GM12872 (cell line): ENCODE measurements at regions not wholly inside any gene's neighbourhood (a gene's known extent, or its start where the extent isn't known, plus 50 kb on each side); places are given as distances from the start of the nearest gene placed in this dataset.

Experiments used
- TF ChIP-seq, protein P1 (sequence below): IDR thresholded peaks from 3 replicates; pipeline ENCODE4 v1.5.1; 2011; ENCODE audit warnings: low read depth, mild to moderate bottlenecking, low read length, moderate library complexity; ENCODE audit not compliant: insufficient read depth

DNA sequence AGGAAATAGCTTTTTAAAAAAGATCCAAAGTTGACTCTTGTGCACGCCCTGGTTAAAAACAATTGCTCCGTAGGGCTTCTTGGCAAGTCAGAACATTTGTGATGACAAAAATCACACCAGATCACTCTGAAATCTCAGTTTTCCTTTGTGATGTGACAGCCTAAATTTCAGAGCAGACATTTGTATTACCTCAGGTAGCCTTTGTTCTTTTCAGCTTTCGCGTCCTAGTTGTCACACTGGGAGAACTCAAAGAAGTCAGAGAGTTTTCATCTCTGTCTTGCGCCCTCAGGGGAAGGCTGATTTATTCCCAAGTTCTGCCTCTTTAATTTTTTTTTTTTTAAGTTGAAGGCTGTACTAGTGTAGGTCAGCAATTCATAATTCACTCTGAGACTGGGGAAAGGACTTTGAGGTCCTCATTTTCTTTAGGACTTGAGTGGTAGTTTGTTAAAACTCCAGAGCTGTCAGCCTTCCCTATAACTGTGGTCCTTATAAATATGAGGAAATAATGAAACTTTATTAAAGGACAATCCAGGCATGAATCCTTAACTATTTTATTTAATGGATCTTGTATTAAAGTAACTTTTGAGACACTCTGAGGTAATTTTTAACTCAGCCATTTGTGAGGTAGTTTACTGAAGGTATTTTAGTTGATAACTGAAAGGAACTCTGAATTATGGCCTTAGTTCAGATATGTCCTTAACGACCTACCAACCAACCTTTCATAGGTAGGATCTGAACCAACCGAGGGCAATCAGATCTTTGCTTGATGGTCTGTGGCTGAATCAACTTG lies 525.1 kb upstream of the FAM98A start:
- TF ChIP-seq, protein P1, sequence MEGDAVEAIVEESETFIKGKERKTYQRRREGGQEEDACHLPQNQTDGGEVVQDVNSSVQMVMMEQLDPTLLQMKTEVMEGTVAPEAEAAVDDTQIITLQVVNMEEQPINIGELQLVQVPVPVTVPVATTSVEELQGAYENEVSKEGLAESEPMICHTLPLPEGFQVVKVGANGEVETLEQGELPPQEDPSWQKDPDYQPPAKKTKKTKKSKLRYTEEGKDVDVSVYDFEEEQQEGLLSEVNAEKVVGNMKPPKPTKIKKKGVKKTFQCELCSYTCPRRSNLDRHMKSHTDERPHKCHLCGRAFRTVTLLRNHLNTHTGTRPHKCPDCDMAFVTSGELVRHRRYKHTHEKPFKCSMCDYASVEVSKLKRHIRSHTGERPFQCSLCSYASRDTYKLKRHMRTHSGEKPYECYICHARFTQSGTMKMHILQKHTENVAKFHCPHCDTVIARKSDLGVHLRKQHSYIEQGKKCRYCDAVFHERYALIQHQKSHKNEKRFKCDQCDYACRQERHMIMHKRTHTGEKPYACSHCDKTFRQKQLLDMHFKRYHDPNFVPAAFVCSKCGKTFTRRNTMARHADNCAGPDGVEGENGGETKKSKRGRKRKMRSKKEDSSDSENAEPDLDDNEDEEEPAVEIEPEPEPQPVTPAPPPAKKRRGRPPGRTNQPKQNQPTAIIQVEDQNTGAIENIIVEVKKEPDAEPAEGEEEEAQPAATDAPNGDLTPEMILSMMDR = no peak

DNA sequence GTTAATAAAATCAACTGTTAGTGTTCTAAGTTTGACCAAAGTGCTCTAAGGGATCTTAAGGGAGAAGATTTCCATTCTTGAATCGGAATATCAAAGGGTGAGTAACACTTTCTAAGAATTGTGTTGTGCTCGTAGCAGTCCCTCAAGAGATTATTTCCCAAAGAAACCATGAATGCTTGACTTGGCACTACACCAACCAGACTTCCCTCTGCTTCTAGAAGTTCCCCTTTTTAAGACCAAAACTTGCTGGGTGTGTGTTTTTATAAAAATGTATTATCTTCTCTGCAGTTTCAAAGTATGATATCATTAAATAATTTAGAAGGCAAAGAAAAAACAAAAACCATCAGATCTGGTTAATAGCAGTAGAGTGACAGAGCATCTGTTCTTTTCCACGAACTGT lies 522.0 kb upstream of the FAM98A start:
- TF ChIP-seq, protein P1 = no peak

DNA sequence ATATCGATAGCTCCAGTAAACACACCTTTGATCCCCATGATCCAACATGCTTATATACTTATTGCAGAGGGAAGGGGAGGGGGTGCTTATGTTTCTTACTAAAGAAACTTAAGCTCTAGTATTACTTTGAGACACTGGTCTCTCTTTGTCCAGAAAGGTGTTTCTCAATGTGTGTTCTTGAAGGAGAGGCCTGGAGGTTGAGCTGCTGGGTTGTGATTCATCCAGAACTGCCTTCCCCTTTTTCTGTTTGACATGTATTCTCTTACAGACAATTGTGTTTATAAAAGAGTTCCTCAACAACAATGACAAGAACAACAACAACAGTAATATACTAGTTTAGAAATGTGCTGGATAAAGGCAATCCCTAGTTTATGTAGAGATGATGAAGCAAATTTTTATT lies 516.0 kb upstream of the FAM98A start:
- TF ChIP-seq, protein P1 = no peak

DNA sequence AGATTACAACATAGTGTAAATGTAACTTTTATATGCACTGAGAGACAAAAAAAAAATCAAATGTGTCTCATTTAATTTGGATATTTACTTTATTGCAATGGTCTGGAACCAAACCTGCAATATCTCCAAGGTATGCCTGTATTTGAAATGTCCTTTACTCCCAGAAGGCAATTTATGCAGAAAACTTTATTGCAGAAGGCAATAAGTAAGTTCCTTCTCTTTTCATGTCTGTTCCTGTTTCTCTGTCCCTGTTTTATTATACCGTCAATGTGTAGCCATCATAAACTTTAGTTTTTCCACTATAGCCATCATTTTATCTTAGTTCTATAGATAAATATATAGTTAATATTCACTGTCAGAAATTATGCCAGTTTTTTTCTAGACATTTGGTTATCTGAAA lies 513.1 kb upstream of the FAM98A start:
- TF ChIP-seq, protein P1 = no peak

DNA sequence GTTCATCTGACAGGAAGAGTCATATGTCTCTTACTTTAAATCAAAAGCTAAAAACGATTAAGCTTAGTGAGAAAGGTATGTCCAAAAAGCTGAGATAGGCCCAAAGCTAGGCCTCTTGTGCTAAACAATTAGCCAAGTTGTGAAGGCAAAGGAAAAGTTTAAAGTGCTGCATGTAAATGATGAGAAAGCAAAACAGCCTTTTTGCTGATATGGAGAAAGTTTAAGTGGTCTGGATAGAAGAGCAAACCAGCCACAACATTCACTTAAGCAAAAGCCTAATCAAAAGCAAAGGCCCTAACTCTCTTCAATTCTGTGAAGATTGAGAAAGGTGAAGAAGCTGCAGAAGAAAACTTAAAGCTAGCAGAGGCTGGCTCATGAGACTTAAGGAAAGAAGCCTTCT lies 511.3 kb upstream of the FAM98A start:
- TF ChIP-seq, protein P1 = no peak

DNA sequence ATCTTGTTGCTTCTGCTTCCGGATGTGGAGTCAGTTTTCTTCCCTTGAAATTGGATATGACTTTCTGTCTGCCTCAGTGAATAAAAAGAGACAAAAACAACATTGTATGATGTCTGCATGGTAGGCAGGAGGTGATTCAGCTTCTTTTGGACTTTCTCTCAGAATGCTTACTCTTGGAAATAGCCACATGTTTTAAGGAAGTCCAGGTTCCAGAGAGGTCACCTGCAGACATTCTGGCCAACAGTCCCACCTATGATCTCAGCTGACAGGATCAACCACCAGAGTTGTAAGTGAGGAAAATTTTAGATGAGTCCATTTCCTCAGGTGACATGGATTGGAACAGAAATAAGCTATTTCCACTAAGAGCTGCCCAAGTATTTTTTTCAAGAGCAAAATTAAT lies 508.7 kb upstream of the FAM98A start:
- TF ChIP-seq, protein P1 = no peak

DNA sequence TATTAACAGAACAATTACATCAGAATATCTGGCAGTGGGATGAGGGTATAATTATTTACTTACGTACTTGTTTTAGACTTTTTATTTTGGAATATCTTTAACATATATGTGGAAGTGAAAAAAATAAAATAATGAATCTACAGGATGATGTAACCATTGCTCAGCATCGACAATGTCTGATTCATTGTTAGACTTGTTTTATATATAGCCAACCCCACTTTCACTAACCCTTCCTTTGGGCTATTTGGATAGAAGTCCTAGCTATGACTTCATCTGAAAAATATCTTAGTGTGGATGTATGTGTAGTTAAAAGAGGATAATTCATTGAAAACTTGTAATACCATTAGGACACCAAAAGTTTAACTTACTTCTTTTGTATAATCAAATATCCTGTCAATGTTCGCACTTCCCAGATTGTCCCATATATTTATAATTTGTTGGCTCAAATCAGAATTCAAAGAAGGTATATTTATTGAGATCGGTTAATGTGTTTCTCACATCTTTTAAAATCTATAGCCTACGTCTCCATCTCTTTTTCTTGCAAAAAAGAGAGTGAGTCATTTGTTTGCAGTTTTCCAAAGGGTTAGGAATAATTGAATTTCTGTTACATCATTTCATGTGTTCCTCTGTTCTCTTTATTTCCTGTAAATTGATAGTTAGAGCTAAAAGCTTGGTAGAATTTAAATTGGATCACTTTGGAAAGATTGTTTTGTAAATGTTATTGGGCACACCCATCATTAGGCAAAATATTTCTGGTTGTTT lies 506.1 kb upstream of the FAM98A start:
- TF ChIP-seq, protein P1 = no peak
